Adrenal gland (tissue), 5 donors: ENCODE measurements at regions not wholly inside any gene's neighbourhood (a gene's known extent, or its start where the extent isn't known, plus 50 kb on each side); places are given as distances from the start of the nearest gene placed in this dataset.

Experiments
- CTCF ChIP-seq, 6 experiments: fragments of 450-650 bp in 4 of 6; fragments of 200-600 bp in 2 of 6; sonication (generic) in 1 of 6; IDR thresholded peaks; 1 replicate in 5 of 6; 2 replicates in 1 of 6; pipeline versions ENCODE4 v1.5.1 to v1.8.0; 2016 to 2021; ENCODE audit warnings: antibody characterized with exemption in 6 of 6, mild to moderate bottlenecking in 2 of 6, moderate library complexity in 1 of 6
- POLR2A ChIP-seq, 2 donors: fragments of 450-650 bp; IDR thresholded peaks; one replicate each; pipeline ENCODE4 v1.6.1; 2017; ENCODE audit warnings: antibody characterized with exemption in 2 of 2, mild to moderate bottlenecking in 2 of 2, moderate library complexity in 1 of 2
- donor health status: DM: no; HTN: no; CAD: no.

- no peak for TF ChIP-seq POLR2A (IDR thresholded peaks at IDR 0.05)
- no peak for TF ChIP-seq CTCF (IDR thresholded peaks at IDR 0.05)
Observed at GRCh38 chr1:30032302-30032701, 691.1 kb downstream of the MATN1 start.
